ENCODE measurements at regions not wholly inside any gene's neighbourhood (a gene's known extent, or its start where the extent isn't known, plus 50 kb on each side); places are given as distances from the start of the nearest gene placed in this dataset.

GRCh38 chr2:51170273-51170672 lies 138.3 kb upstream of the NRXN1 start:
- TF ChIP-seq EP300 (IDR thresholded peaks at IDR 0.05) (no peak), POLR2AphosphoS5 (IDR thresholded peaks at IDR 0.05) (no peak), CTCF (IDR thresholded peaks at IDR 0.05) (no peak), POLR2A (IDR thresholded peaks at IDR 0.05) (no peak)
- Histone ChIP-seq H3K9me3 (no peaks in the 10 kb centered on the region), H3K27ac (no peak overlapping the region), H3K4me3 (no peak overlapping the region), H3K4me1 (no peaks in the 10 kb centered on the region), H3K36me3 (no peaks in the 10 kb centered on the region), H3K27me3 (no peaks in the 10 kb centered on the region)
- DNase-seq (no peak), ATAC-seq (ENCODE audit: low FRiP score in 2 of 2) (no peak)

- no peaks in the 10 kb centered on the region for H3K4me1 ChIP-seq
- ATAC-seq (ENCODE audit: low FRiP score in 2 of 2) (peak; percentile 12 to 61), DNase-seq (no peak)
- no peaks in the 10 kb centered on the region for H3K9me3 ChIP-seq
- no peak for TF ChIP-seq CTCF (IDR thresholded peaks at IDR 0.05)
- no peak for TF ChIP-seq POLR2A (IDR thresholded peaks at IDR 0.05)
- no peak for TF ChIP-seq POLR2AphosphoS5 (IDR thresholded peaks at IDR 0.05)
- no peak overlapping the region for H3K27ac ChIP-seq
- no peaks in the 10 kb centered on the region for H3K27me3 ChIP-seq
- H3K36me3 ChIP-seq: no peaks in the 10 kb centered on the region
- 47 to 49% methylated on average over 5 to 6 of the region's 6 CpGs for WGBS, 2 donors
- H3K4me3 ChIP-seq: no peak overlapping the region
Observed at GRCh38 chr2:51165534-51166260, 133.8 kb upstream of the NRXN1 start.

DNA sequence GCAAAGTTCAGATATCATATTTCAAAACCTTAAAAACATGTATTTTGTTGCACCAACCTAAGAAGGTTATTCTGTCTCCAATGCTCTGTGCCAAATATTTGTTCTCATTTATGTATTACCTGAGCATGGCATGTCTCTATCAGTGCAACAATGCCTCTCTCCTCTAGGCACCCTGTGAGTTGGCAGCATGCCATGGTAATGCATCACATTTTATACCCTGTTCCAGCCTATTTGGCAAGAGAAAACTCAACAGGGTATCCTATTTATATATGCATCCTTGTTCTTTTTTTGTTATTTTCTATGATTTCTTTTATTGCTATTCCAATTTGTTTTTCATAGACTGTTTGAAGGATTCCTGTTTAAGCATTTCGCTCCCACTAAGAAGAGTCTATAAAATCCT lies 126.3 kb upstream of the NRXN1 start:
- 97 to 98% methylated on average over 1 of the region's 1 CpG for WGBS, 2 donors
- no peaks in the 10 kb centered on the region for H3K4me1 ChIP-seq

GRCh38 chr2:51153236-51153635 lies 121.3 kb upstream of the NRXN1 start:
- Histone ChIP-seq H3K9me3 (peaks cover 0 to 9% (median 0%) of the 10 kb centered on the region in 4 donors), H3K4me1 (no peaks in the 10 kb centered on the region), H3K36me3 (no peaks in the 10 kb centered on the region), H3K27me3 (no peaks in the 10 kb centered on the region), H3K4me3 (no peak overlapping the region), H3K27ac (no peak overlapping the region)
- ATAC-seq (ENCODE audit: low FRiP score in 2 of 2) (no peak), DNase-seq (no peak)
- TF ChIP-seq POLR2A (IDR thresholded peaks at IDR 0.05): no peak
- no peak for TF ChIP-seq POLR2AphosphoS5 (IDR thresholded peaks at IDR 0.05)
- no peak for TF ChIP-seq CTCF (IDR thresholded peaks at IDR 0.05)
- TF ChIP-seq EP300 (IDR thresholded peaks at IDR 0.05): no peak

More for the DNA sequence above, 126.3 kb upstream of the NRXN1 start:
- no peak overlapping the region for H3K4me3 ChIP-seq
- no peaks in the 10 kb centered on the region for H3K27me3 ChIP-seq
- no peaks in the 10 kb centered on the region for H3K36me3 ChIP-seq
- no peak for DNase-seq
- no peak for TF ChIP-seq EP300 (IDR thresholded peaks at IDR 0.05)
- no peak for TF ChIP-seq POLR2AphosphoS5 (IDR thresholded peaks at IDR 0.05)
- TF ChIP-seq CTCF (IDR thresholded peaks at IDR 0.05): no peak
- TF ChIP-seq POLR2A (IDR thresholded peaks at IDR 0.05): no peak
- H3K9me3 ChIP-seq: no peaks in the 10 kb centered on the region
- ATAC-seq (ENCODE audit: low FRiP score in 2 of 2): no peak
- H3K27ac ChIP-seq: no peak overlapping the region

DNA sequence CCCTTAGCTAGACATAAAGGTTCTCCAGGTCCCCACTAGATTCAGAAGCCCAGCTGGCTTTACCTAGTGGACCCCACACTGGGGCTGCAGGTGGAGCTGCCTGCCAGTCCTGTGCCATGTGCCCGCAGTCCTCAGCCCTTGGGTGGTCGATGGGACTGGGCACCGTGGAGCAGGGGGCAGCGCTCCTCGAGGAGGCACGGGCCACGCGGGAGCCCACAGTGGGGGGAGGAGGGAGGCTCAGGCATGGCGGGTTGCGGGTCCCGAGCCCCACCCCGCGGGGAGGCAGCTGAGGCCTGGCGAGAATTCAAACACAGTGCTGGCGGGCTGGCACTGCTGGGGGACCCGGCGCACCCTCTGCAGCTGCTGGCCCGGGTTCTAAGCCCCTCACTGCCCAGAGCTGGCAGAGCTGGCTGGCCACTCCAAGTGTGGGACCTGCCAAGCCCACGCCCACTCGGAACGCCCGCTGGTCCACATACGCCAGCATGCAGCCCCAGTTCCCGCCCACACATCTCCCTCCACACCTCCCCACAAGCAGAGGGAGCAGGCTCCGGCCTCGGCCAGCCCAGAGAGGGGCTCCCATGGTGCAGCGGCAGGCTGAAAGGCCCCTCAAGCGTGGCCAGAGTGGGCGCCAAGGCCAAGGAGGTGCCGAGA lies 119.7 kb upstream of the NRXN1 start:
- ATAC-seq (ENCODE audit: low FRiP score in 2 of 2): no peak
- no peak overlapping the region for H3K27ac ChIP-seq
- H3K9me3 ChIP-seq: peaks cover 0 to 9% (median 0%) of the 10 kb centered on the region in 4 donors
- no peaks in the 10 kb centered on the region for H3K27me3 ChIP-seq
- H3K4me3 ChIP-seq: no peak overlapping the region
- peak in 1 of 2 donors; percentile 75 for DNase-seq
- TF ChIP-seq POLR2A (IDR thresholded peaks at IDR 0.05): no peak
- no peak for TF ChIP-seq CTCF (IDR thresholded peaks at IDR 0.05)
- TF ChIP-seq EP300 (IDR thresholded peaks at IDR 0.05): no peak
- no peak for TF ChIP-seq POLR2AphosphoS5 (IDR thresholded peaks at IDR 0.05)
- 94 to 96% methylated on average over 7 to 30 of the region's 30 CpGs for WGBS, 2 donors
- no peaks in the 10 kb centered on the region for H3K4me1 ChIP-seq
- no peaks in the 10 kb centered on the region for H3K36me3 ChIP-seq
